SK-N-SH (cell line): ENCODE measurements at regions not wholly inside any gene's neighbourhood (a gene's known extent, or its start where the extent isn't known, plus 50 kb on each side); places are given as distances from the start of the nearest gene placed in this dataset.

ENCODE experiments used
- CTCF ChIA-PET: fragments of 300-600, 350-600 bp; formaldehyde crosslinking; extraction: SDS; loops from one replicate; lab custom pipeline; 2021; lab: Yijun Ruan, JAX
- POLR2A ChIA-PET: fragments of 350-600 bp; sonication (Branson Sonifier 250); formaldehyde crosslinking; extraction: SDS; loops from one replicate; lab custom pipeline; 2020; ENCODE audit warnings: antibody characterized with exemption, inconsistent platforms; lab: Yijun Ruan, JAX
- DNase-seq: peaks from one replicate; pipeline ENCODE4 v3.0.0; 2012
- H2AFZ ChIP-seq: fragments of 200-600 bp; sonication (generic); 2 replicates; pipeline ENCODE4 v1.8.1; 2016; ENCODE audit warnings: antibody characterized with exemption, mild to moderate bottlenecking, low read depth
- H3F3A ChIP-seq: fragments of 200-600 bp; sonication (generic); replicated peaks from 2 replicates; pipeline ENCODE3; 2016; ENCODE audit warnings: antibody characterized with exemption, mild to moderate bottlenecking; ENCODE audit not compliant: insufficient read depth
- H3K27ac ChIP-seq, 2 experiments: fragments of 200-500 bp in 1 of 2; fragments of 200-600 bp in 1 of 2; sonication (Bioruptor generic) in 1 of 2; sonication (generic), shearing (Covaris generic) in 1 of 2; 2 replicates each; pipeline versions ENCODE4 v1.5.1 to v1.6.1; 2014 to 2016; ENCODE audit warnings: low read depth in 2 of 2, inconsistent platforms in 1 of 2, low read length in 1 of 2, mild to moderate bottlenecking in 1 of 2, mixed read lengths in 1 of 2
- H3K27me3 ChIP-seq: fragments of 200-600 bp; sonication (generic), shearing (Covaris generic); 2 replicates; pipeline ENCODE4 v1.6.1; 2016; ENCODE audit warnings: mixed run types; ENCODE audit not compliant: insufficient read depth
- H3K36me3 ChIP-seq, 2 experiments: fragments of 200-500 bp in 1 of 2; fragments of 200-600 bp in 1 of 2; sonication (Bioruptor generic) in 1 of 2; sonication (generic) in 1 of 2; replicated peaks in 1 of 2; 2 replicates each; pipeline versions ENCODE3 to v1.5.1; 2014 to 2016; ENCODE audit warnings: low read length in 1 of 2, mild to moderate bottlenecking in 1 of 2; ENCODE audit not compliant: insufficient read depth in 2 of 2, control insufficient read depth in 1 of 2
- H3K4me1 ChIP-seq, 2 experiments: fragments of 200-500 bp in 1 of 2; fragments of 200-600 bp in 1 of 2; sonication (Bioruptor generic) in 1 of 2; sonication (generic), shearing (Covaris generic) in 1 of 2; 2 replicates each; pipeline versions ENCODE4 v1.5.1 to v1.6.1; 2014 to 2016; ENCODE audit warnings: low read depth in 1 of 2, low read length in 1 of 2, mixed run types in 1 of 2; ENCODE audit not compliant: insufficient read depth in 2 of 2, control insufficient read depth in 1 of 2
- H3K4me2 ChIP-seq: fragments of 200-600 bp; sonication (generic), shearing (Covaris generic); 2 replicates; pipeline ENCODE4 v1.6.1; 2017; ENCODE audit warnings: mixed run types
- H3K4me3 ChIP-seq, 2 experiments: fragments of 200-500 bp in 1 of 2; fragments of 200-600 bp in 1 of 2; sonication (Bioruptor generic) in 1 of 2; sonication (generic), shearing (Covaris generic) in 1 of 2; 2 replicates each; pipeline versions ENCODE4 v1.5.1 to v1.8.1; 2014 to 2016; ENCODE audit warnings: low read depth in 2 of 2, inconsistent platforms in 1 of 2, low read length in 1 of 2, mild to moderate bottlenecking in 1 of 2, mixed read lengths in 1 of 2, moderate library complexity in 1 of 2
- H3K79me2 ChIP-seq: fragments of 200-600 bp; sonication (generic); 2 replicates; pipeline ENCODE4 v1.8.1; 2017; ENCODE audit warnings: mild to moderate bottlenecking; ENCODE audit not compliant: insufficient read depth
- H3K9ac ChIP-seq: fragments of 200-600 bp; sonication (generic); 2 replicates; pipeline ENCODE4 v1.6.1; 2017; ENCODE audit warnings: mixed run types
- H3K9me2 ChIP-seq: fragments of 200-600 bp; sonication (generic); 2 replicates; pipeline ENCODE4 v1.6.1; 2017; ENCODE audit warnings: mixed run types
- H3K9me3 ChIP-seq: fragments of 200-600 bp; sonication (generic); 2 replicates; pipeline ENCODE4 v1.6.1; 2017; ENCODE audit warnings: mixed run types, mild to moderate bottlenecking, moderate library complexity
- H4K20me1 ChIP-seq: fragments of 200-600 bp; sonication (generic); 2 replicates; pipeline ENCODE4 v1.6.1; 2017; ENCODE audit warnings: mild to moderate bottlenecking, mixed run types; ENCODE audit not compliant: insufficient read depth
- CHD2 ChIP-seq: fragments of 150-350 bp; IDR thresholded peaks from 2 replicates; pipeline ENCODE4 v1.6.1; 2018; ENCODE audit warnings: low read length; ENCODE audit not compliant: partially characterized antibody
- CTCF ChIP-seq: fragments of 200-600 bp; sonication (generic); IDR thresholded peaks from 2 replicates; pipeline ENCODE4 v1.6.1; 2017; ENCODE audit warnings: antibody characterized with exemption, mild to moderate bottlenecking, moderate library complexity
- ELF1 ChIP-seq: IDR thresholded peaks from 2 replicates; pipeline ENCODE4 v1.4.0; 2012
- EP300 ChIP-seq, 2 experiments: IDR thresholded peaks; 2 replicates each; pipeline versions ENCODE4 v1.4.0 to v1.6.1; 2012; ENCODE audit warnings: borderline replicate concordance in 1 of 2, low read depth in 1 of 2, low read length in 1 of 2
- FOSL2 ChIP-seq: IDR thresholded peaks from 2 replicates; pipeline ENCODE4 v1.4.0; 2012; ENCODE audit warnings: low read depth, mild to moderate bottlenecking, moderate library complexity, borderline replicate concordance
- FOXJ3 ChIP-seq: sonication (generic); formaldehyde crosslinking; IDR thresholded peaks from 2 replicates; pipeline ENCODE4 v1.5.1; 2020; ENCODE audit warnings: mild to moderate bottlenecking, missing genetic modification reagents
- MXI1 ChIP-seq: IDR thresholded peaks from 2 replicates; pipeline ENCODE4 v1.6.1; 2012; ENCODE audit warnings: mild to moderate bottlenecking, low read depth, low read length, improper control_type of control experiment
- POLR2AphosphoS5 ChIP-seq: IDR thresholded peaks from 2 replicates; pipeline ENCODE4 v1.6.1; 2012; ENCODE audit warnings: low read depth, low read length
- RCOR1 ChIP-seq: fragments of 150-350 bp; IDR thresholded peaks from 2 replicates; pipeline ENCODE4 v1.6.1; 2017; ENCODE audit warnings: antibody characterized with exemption, low read length
- RFX5 ChIP-seq: IDR thresholded peaks from 2 replicates; pipeline ENCODE4 v1.6.1; 2012; ENCODE audit warnings: mild to moderate bottlenecking, improper control_type of control experiment, low read length
- SMC3 ChIP-seq: IDR thresholded peaks from 2 replicates; pipeline ENCODE4 v1.6.1; 2012; ENCODE audit warnings: low read depth, low read length, improper control_type of control experiment
- YY1 ChIP-seq: IDR thresholded peaks from 2 replicates; pipeline ENCODE4 v1.4.0; 2012; ENCODE audit warnings: low read depth, mild to moderate bottlenecking
- ZBTB33 ChIP-seq: IDR thresholded peaks from 2 replicates; pipeline ENCODE4 v1.4.0; 2012; ENCODE audit warnings: low read depth, borderline replicate concordance
- whole genome bisulfite sequencing: methylation state at CpG from one replicate; pipeline ENCODE4 v1.1.6; 2017; ENCODE audit warnings: low lambda C conversion rate; 5-methylcytosine and 5-hydroxymethylcytosine counted together
- TF ChIP-seq, protein P1 (sequence below): IDR thresholded peaks from 2 replicates; pipeline ENCODE4 v1.6.1; 2012; ENCODE audit warnings: mild to moderate bottlenecking, low read depth, low read length, moderate library complexity
- TF ChIP-seq, protein P2 (sequence below): IDR thresholded peaks from 2 replicates; pipeline ENCODE4 v1.4.0; 2012; ENCODE audit warnings: low read depth, borderline replicate concordance
- TF ChIP-seq, protein P3 (sequence below): fragments of 150-350 bp; IDR thresholded peaks from 2 replicates; pipeline ENCODE4 v1.6.1; 2016; ENCODE audit warnings: mild to moderate bottlenecking, low read depth, low read length
- TF ChIP-seq, protein P4 (sequence below): IDR thresholded peaks from 2 replicates; pipeline ENCODE4 v1.4.0; 2012; ENCODE audit warnings: low read depth
- TF ChIP-seq, protein P5 (sequence below): fragments of 150-350 bp; IDR thresholded peaks from 2 replicates; pipeline ENCODE4 v1.6.1; 2017; ENCODE audit warnings: antibody characterized with exemption, low read length, low read depth, borderline replicate concordance
- TF ChIP-seq, protein P6 (sequence below): IDR thresholded peaks from 2 replicates; pipeline ENCODE4; 2012

DNA sequence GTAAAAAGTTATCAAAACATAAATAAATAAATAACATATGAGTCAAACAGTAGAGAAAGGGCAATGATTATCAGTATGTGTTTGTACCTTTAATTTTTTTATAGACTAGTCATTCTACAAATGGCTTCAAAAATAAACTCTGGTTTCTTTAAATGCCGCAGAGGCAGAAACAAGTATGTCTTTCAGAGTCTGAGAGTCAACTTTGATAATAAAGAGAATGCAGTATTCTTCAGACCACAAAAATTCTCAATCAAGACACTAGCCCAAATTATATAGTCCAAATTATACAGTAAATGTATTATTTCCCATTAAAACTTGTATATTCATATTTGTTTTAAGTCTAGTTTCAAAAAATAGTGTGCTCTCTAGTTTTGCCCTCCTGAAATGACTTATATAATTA lies 1142.3 kb downstream of the NXPH1 start:
- H3K27me3 ChIP-seq = no peaks in the 10 kb centered on the region
- H3K36me3 ChIP-seq = no peaks in the 10 kb centered on the region
- no peak overlapping the region for H3K4me3 ChIP-seq
- no peak overlapping the region for H3K27ac ChIP-seq
- ChIA-PET POLR2A (no interaction called here), CTCF (interaction anchor here (1.2 kb wide), 1 partner anchor 57 kb away, joined by 3 read pairs; no protein-coding TSS in a partner anchor)
- no peaks in the 10 kb centered on the region for H3F3A ChIP-seq
- no peak for DNase-seq
- no peak overlapping the region for H3K4me2 ChIP-seq
- no peak overlapping the region for H2AFZ ChIP-seq
- WGBS = 61% methylated on average over 1 of the region's 1 CpG
- TF ChIP-seq ZBTB33 (no peak), YY1 (no peak), EP300 (IDR thresholded peaks at IDR 0.05; ENCODE audit: borderline replicate concordance in 1 of 2, low read depth in 1 of 2, low read length in 1 of 2) (no peak), RCOR1 (no peak), FOXJ3 (no peak), ELF1 (no peak), MXI1 (no peak), CTCF (no peak), FOSL2 (no peak), RFX5 (no peak), POLR2AphosphoS5 (no peak), CHD2 (no peak), SMC3 (no peak)
- TF ChIP-seq, protein P1, sequence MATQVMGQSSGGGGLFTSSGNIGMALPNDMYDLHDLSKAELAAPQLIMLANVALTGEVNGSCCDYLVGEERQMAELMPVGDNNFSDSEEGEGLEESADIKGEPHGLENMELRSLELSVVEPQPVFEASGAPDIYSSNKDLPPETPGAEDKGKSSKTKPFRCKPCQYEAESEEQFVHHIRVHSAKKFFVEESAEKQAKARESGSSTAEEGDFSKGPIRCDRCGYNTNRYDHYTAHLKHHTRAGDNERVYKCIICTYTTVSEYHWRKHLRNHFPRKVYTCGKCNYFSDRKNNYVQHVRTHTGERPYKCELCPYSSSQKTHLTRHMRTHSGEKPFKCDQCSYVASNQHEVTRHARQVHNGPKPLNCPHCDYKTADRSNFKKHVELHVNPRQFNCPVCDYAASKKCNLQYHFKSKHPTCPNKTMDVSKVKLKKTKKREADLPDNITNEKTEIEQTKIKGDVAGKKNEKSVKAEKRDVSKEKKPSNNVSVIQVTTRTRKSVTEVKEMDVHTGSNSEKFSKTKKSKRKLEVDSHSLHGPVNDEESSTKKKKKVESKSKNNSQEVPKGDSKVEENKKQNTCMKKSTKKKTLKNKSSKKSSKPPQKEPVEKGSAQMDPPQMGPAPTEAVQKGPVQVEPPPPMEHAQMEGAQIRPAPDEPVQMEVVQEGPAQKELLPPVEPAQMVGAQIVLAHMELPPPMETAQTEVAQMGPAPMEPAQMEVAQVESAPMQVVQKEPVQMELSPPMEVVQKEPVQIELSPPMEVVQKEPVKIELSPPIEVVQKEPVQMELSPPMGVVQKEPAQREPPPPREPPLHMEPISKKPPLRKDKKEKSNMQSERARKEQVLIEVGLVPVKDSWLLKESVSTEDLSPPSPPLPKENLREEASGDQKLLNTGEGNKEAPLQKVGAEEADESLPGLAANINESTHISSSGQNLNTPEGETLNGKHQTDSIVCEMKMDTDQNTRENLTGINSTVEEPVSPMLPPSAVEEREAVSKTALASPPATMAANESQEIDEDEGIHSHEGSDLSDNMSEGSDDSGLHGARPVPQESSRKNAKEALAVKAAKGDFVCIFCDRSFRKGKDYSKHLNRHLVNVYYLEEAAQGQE = no peak
- TF ChIP-seq, protein P2, sequence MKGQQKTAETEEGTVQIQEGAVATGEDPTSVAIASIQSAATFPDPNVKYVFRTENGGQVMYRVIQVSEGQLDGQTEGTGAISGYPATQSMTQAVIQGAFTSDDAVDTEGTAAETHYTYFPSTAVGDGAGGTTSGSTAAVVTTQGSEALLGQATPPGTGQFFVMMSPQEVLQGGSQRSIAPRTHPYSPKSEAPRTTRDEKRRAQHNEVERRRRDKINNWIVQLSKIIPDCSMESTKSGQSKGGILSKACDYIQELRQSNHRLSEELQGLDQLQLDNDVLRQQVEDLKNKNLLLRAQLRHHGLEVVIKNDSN = no peak
- TF ChIP-seq, protein P3, sequence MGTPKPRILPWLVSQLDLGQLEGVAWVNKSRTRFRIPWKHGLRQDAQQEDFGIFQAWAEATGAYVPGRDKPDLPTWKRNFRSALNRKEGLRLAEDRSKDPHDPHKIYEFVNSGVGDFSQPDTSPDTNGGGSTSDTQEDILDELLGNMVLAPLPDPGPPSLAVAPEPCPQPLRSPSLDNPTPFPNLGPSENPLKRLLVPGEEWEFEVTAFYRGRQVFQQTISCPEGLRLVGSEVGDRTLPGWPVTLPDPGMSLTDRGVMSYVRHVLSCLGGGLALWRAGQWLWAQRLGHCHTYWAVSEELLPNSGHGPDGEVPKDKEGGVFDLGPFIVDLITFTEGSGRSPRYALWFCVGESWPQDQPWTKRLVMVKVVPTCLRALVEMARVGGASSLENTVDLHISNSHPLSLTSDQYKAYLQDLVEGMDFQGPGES = no peak
- TF ChIP-seq, protein P4, sequence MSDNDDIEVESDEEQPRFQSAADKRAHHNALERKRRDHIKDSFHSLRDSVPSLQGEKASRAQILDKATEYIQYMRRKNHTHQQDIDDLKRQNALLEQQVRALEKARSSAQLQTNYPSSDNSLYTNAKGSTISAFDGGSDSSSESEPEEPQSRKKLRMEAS = no peak
- TF ChIP-seq, protein P5, sequence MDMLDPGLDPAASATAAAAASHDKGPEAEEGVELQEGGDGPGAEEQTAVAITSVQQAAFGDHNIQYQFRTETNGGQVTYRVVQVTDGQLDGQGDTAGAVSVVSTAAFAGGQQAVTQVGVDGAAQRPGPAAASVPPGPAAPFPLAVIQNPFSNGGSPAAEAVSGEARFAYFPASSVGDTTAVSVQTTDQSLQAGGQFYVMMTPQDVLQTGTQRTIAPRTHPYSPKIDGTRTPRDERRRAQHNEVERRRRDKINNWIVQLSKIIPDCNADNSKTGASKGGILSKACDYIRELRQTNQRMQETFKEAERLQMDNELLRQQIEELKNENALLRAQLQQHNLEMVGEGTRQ = no peak
- TF ChIP-seq, protein P6, sequence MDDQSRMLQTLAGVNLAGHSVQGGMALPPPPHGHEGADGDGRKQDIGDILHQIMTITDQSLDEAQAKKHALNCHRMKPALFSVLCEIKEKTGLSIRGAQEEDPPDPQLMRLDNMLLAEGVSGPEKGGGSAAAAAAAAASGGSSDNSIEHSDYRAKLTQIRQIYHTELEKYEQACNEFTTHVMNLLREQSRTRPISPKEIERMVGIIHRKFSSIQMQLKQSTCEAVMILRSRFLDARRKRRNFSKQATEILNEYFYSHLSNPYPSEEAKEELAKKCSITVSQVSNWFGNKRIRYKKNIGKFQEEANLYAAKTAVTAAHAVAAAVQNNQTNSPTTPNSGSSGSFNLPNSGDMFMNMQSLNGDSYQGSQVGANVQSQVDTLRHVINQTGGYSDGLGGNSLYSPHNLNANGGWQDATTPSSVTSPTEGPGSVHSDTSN = no peak
- H3K9me2 ChIP-seq = no peaks in the 10 kb centered on the region; the same call in 1 of the 2 replicates
- no peaks in the 10 kb centered on the region for H4K20me1 ChIP-seq
- H3K79me2 ChIP-seq = no peaks in the 10 kb centered on the region
- no peaks in the 10 kb centered on the region; a peak in 1 of 4 replicates for H3K4me1 ChIP-seq
- peaks cover 6% of the 10 kb centered on the region; the same call in 1 of the 2 replicates for H3K9me3 ChIP-seq
- H3K9ac ChIP-seq = no peak overlapping the region
